SJSA1 (cell line): ENCODE measurements at regions not wholly inside any gene's neighbourhood (a gene's known extent, or its start where the extent isn't known, plus 50 kb on each side); places are given as distances from the start of the nearest gene placed in this dataset.

ENCODE experiments used
- DNase-seq, 2 experiments: peaks; one replicate each; pipeline ENCODE4 v3.0.0-alpha.2; 2015 to 2020; ENCODE audit warnings: low spot score in 2 of 2, low read depth in 1 of 2
- H3K27ac ChIP-seq: fragments of 250-450 bp; sonication (Bioruptor Pico); 2 replicates; pipeline ENCODE4 v1.5.1; 2020; ENCODE audit warnings: mild to moderate bottlenecking, moderate library complexity
- H3K27me3 ChIP-seq: fragments of 250-450 bp; sonication (Bioruptor Pico); replicated peaks from 2 replicates; pipeline ENCODE4 v1.5.1; 2020; ENCODE audit warnings: mild to moderate bottlenecking, moderate library complexity
- H3K36me3 ChIP-seq: fragments of 250-450 bp; sonication (Bioruptor Pico); 2 replicates; pipeline ENCODE4 v1.5.1; 2020; ENCODE audit warnings: mild to moderate bottlenecking
- H3K4me1 ChIP-seq: fragments of 250-450 bp; sonication (Bioruptor Pico); replicated peaks from 2 replicates; pipeline ENCODE4 v1.6.1; 2021; ENCODE audit warnings: mild to moderate bottlenecking
- H3K4me3 ChIP-seq: fragments of 250-450 bp; sonication (Bioruptor Pico); 2 replicates; pipeline ENCODE4 v1.5.1; 2020; ENCODE audit warnings: mild to moderate bottlenecking
- H3K9me3 ChIP-seq: fragments of 250-450 bp; sonication (Bioruptor Pico); replicated peaks from 2 replicates; pipeline ENCODE4 v1.5.1; 2020; ENCODE audit warnings: mild to moderate bottlenecking

GRCh38 chr4:170581969-170582368 is 492.2 kb upstream of the AADAT start:
- DNase-seq: no peak
- no peak overlapping the region for H3K27ac ChIP-seq
- H3K36me3 ChIP-seq: no peaks in the 10 kb centered on the region
- H3K4me1 ChIP-seq: no peaks in the 10 kb centered on the region
- H3K27me3 ChIP-seq: no peaks in the 10 kb centered on the region
- no peak overlapping the region for H3K4me3 ChIP-seq
- no peaks in the 10 kb centered on the region for H3K9me3 ChIP-seq

- Histone ChIP-seq H3K27me3 (no peaks in the 10 kb centered on the region), H3K4me3 (no peak overlapping the region), H3K36me3 (no peaks in the 10 kb centered on the region), H3K4me1 (no peaks in the 10 kb centered on the region), H3K9me3 (no peaks in the 10 kb centered on the region), H3K27ac (no peak overlapping the region)
- DNase-seq: no peak
Observed at GRCh38 chr4:170581322-170581721, 491.6 kb upstream of the AADAT start.

GRCh38 chr4:170580651-170581050 is 490.9 kb upstream of the AADAT start:
- no peak overlapping the region for H3K27ac ChIP-seq
- H3K36me3 ChIP-seq: no peaks in the 10 kb centered on the region
- no peaks in the 10 kb centered on the region for H3K9me3 ChIP-seq
- no peaks in the 10 kb centered on the region for H3K4me1 ChIP-seq
- H3K4me3 ChIP-seq: no peak overlapping the region
- no peaks in the 10 kb centered on the region for H3K27me3 ChIP-seq
- no peak for DNase-seq

- no peak for DNase-seq
- no peaks in the 10 kb centered on the region for H3K36me3 ChIP-seq
- no peaks in the 10 kb centered on the region for H3K4me1 ChIP-seq
- H3K4me3 ChIP-seq: no peak overlapping the region
- H3K9me3 ChIP-seq: no peaks in the 10 kb centered on the region
- H3K27me3 ChIP-seq: no peaks in the 10 kb centered on the region
- H3K27ac ChIP-seq: no peak overlapping the region
Observed at GRCh38 chr4:170538821-170539473, 449.2 kb upstream of the AADAT start.

GRCh38 chr4:170529748-170530722 is 440.3 kb upstream of the AADAT start:
- Histone ChIP-seq H3K27ac (no peak overlapping the region), H3K36me3 (no peaks in the 10 kb centered on the region), H3K27me3 (no peaks in the 10 kb centered on the region), H3K9me3 (no peaks in the 10 kb centered on the region), H3K4me3 (no peak overlapping the region), H3K4me1 (no peaks in the 10 kb centered on the region)
- no peak for DNase-seq

GRCh38 chr4:170526471-170526870 is 436.7 kb upstream of the AADAT start:
- Histone ChIP-seq H3K27me3 (no peaks in the 10 kb centered on the region), H3K27ac (no peak overlapping the region), H3K4me3 (no peak overlapping the region), H3K9me3 (0 out of 2 replicates have a peak, but pooled peaks cover 3% of the 10 kb centered on the region), H3K36me3 (no peaks in the 10 kb centered on the region), H3K4me1 (no peaks in the 10 kb centered on the region)
- DNase-seq: no peak

GRCh38 chr4:170522427-170522970 is 432.7 kb upstream of the AADAT start:
- no peaks in the 10 kb centered on the region for H3K36me3 ChIP-seq
- H3K27ac ChIP-seq: no peak overlapping the region
- H3K4me1 ChIP-seq: no peaks in the 10 kb centered on the region
- DNase-seq: no peak
- no peaks in the 10 kb centered on the region for H3K27me3 ChIP-seq
- H3K4me3 ChIP-seq: no peak overlapping the region
- 0 out of 2 replicates have a peak, but pooled peaks cover 3% of the 10 kb centered on the region for H3K9me3 ChIP-seq

GRCh38 chr4:170497689-170498088 is 407.9 kb upstream of the AADAT start:
- Histone ChIP-seq H3K4me1 (no peaks in the 10 kb centered on the region), H3K36me3 (no peaks in the 10 kb centered on the region), H3K27ac (no peak overlapping the region), H3K4me3 (no peak overlapping the region), H3K27me3 (no peaks in the 10 kb centered on the region), H3K9me3 (no peaks in the 10 kb centered on the region)
- no peak for DNase-seq

- Histone ChIP-seq H3K27me3 (no peaks in the 10 kb centered on the region), H3K9me3 (no peaks in the 10 kb centered on the region), H3K36me3 (no peaks in the 10 kb centered on the region), H3K4me3 (peak overlapping the region; percentile 19), H3K4me1 (no peaks in the 10 kb centered on the region), H3K27ac (no peak overlapping the region)
- peak in 1 of 2 experiments; percentile 2 for DNase-seq
Observed at GRCh38 chr4:170497112-170497511, 407.4 kb upstream of the AADAT start.

- Histone ChIP-seq H3K4me1 (no peaks in the 10 kb centered on the region), H3K27ac (no peak overlapping the region), H3K36me3 (no peaks in the 10 kb centered on the region), H3K27me3 (no peaks in the 10 kb centered on the region), H3K4me3 (no peak overlapping the region), H3K9me3 (no peaks in the 10 kb centered on the region)
- no peak for DNase-seq
Observed at GRCh38 chr4:170491981-170492380, 402.2 kb upstream of the AADAT start.

GRCh38 chr4:170476351-170476750 is 386.6 kb upstream of the AADAT start:
- H3K27ac ChIP-seq: no peak overlapping the region
- DNase-seq: no peak
- no peaks in the 10 kb centered on the region for H3K36me3 ChIP-seq
- no peak overlapping the region for H3K4me3 ChIP-seq
- H3K27me3 ChIP-seq: no peaks in the 10 kb centered on the region
- no peaks in the 10 kb centered on the region for H3K9me3 ChIP-seq
- no peaks in the 10 kb centered on the region for H3K4me1 ChIP-seq

- H3K27ac ChIP-seq: no peak overlapping the region
- DNase-seq: no peak
- no peaks in the 10 kb centered on the region for H3K27me3 ChIP-seq
- no peak overlapping the region for H3K4me3 ChIP-seq
- no peaks in the 10 kb centered on the region for H3K9me3 ChIP-seq
- H3K36me3 ChIP-seq: no peaks in the 10 kb centered on the region
- no peaks in the 10 kb centered on the region for H3K4me1 ChIP-seq
Observed at GRCh38 chr4:170465429-170465828, 375.7 kb upstream of the AADAT start.

GRCh38 chr4:170464614-170465197 is 374.9 kb upstream of the AADAT start:
- H3K4me1 ChIP-seq: no peaks in the 10 kb centered on the region
- H3K9me3 ChIP-seq: no peaks in the 10 kb centered on the region
- H3K4me3 ChIP-seq: no peak overlapping the region
- no peaks in the 10 kb centered on the region for H3K27me3 ChIP-seq
- no peak overlapping the region for H3K27ac ChIP-seq
- no peaks in the 10 kb centered on the region for H3K36me3 ChIP-seq
- DNase-seq: no peak

- no peaks in the 10 kb centered on the region for H3K27me3 ChIP-seq
- no peaks in the 10 kb centered on the region for H3K4me1 ChIP-seq
- H3K27ac ChIP-seq: no peak overlapping the region
- no peaks in the 10 kb centered on the region for H3K36me3 ChIP-seq
- no peak for DNase-seq
- H3K9me3 ChIP-seq: no peaks in the 10 kb centered on the region
- H3K4me3 ChIP-seq: no peak overlapping the region
Observed at GRCh38 chr4:170446782-170447181, 357.0 kb upstream of the AADAT start.
